HCT116 (cell line): ENCODE measurements at regions not wholly inside any gene's neighbourhood (a gene's known extent, or its start where the extent isn't known, plus 50 kb on each side); places are given as distances from the start of the nearest gene placed in this dataset.

Experiments
- ATAC-seq: fragments of 200-7000 bp; cut with Tn5 transposase; 2 replicates; pipeline ENCODE4 v1.9.1; 2020; ENCODE audit warnings: mild to moderate bottlenecking, moderate library complexity
- BruUV-seq: library from RNA; stranded (reverse); fragments of 400-500 nt; replicated peaks from 2 replicates; lab custom pipeline; 2021; lab: Mats Ljungman, UMichigan
- CTCF ChIA-PET: fragments of 300-600 bp; sonication (Branson Sonifier 250); formaldehyde crosslinking; loops from one replicate; lab custom pipeline; 2021; ENCODE audit warnings: antibody characterized with exemption; lab: Charles Lee
- POLR2A ChIA-PET: fragments of 300-600, 350-600 bp; sonication (Branson Sonifier 250); formaldehyde crosslinking; loops from one replicate; lab custom pipeline; 2021; ENCODE audit warnings: antibody characterized with exemption; lab: Charles Lee
- RAD21 ChIA-PET, 2 experiments: fragments of 300-600 bp; sonication (Branson Sonifier 250); formaldehyde crosslinking; loops; one replicate each; lab custom pipeline; 2023; ENCODE audit warnings: low total read pairs in 2 of 2; ENCODE audit not compliant: uncharacterized antibody in 2 of 2, unreplicated experiment in 2 of 2, low non-redundant PET in 1 of 2; lab: Charles Lee
- DNase-seq: peaks from one replicate; pipeline ENCODE4 v3.0.0-alpha.2; 2010; ENCODE audit warnings: low read depth, low spot score
- H2AFZ ChIP-seq: fragments of 200-600 bp; shearing (Covaris generic), sonication (generic); 2 replicates; pipeline ENCODE4 v1.6.1; 2017; ENCODE audit warnings: low read depth, mixed run types, mixed read lengths, antibody characterized with exemption, low read length; ENCODE audit not compliant: poor library complexity, severe bottlenecking
- H3K27ac ChIP-seq: 2 replicates; pipeline ENCODE4 v1.5.1; 2012; ENCODE audit warnings: low read depth, low read length
- H3K27me3 ChIP-seq: fragments of 200-600 bp; sonication (generic); 2 replicates; pipeline ENCODE4 v1.6.1; 2016; ENCODE audit warnings: mixed run types, low read length, mixed read lengths; ENCODE audit not compliant: insufficient read depth
- H3K36me3 ChIP-seq, 2 experiments: fragments of 200-500 bp in 1 of 2; fragments of 200-600 bp in 1 of 2; sonication (Bioruptor generic) in 1 of 2; sonication (generic) in 1 of 2; 2 replicates each; pipeline versions ENCODE4 v1.5.1 to v1.6.1; 2014 to 2016; ENCODE audit warnings: low read length in 2 of 2, inconsistent platforms in 1 of 2, mixed read lengths in 1 of 2, mixed run types in 1 of 2; ENCODE audit not compliant: insufficient read depth in 2 of 2, control insufficient read depth in 1 of 2
- H3K4me1 ChIP-seq, 2 experiments: fragments of 200-600 bp in 1 of 2; sonication (generic) in 1 of 2; 2 replicates each; pipeline versions ENCODE4 v1.5.1 to v1.6.1; 2012 to 2017; ENCODE audit warnings: low read length in 2 of 2, inconsistent platforms in 1 of 2, mild to moderate bottlenecking in 1 of 2, mixed read lengths in 1 of 2, mixed run types in 1 of 2, moderate library complexity in 1 of 2; ENCODE audit not compliant: insufficient read depth in 2 of 2, control insufficient read depth in 1 of 2
- H3K4me2 ChIP-seq: fragments of 200-600 bp; sonication (generic); 2 replicates; pipeline ENCODE4 v1.6.1; 2017; ENCODE audit warnings: mixed run types, low read length, mixed read lengths
- H3K4me3 ChIP-seq, 2 experiments: fragments of 200-600 bp in 1 of 2; sonication (generic) in 1 of 2; replicated peaks in 1 of 2; 2 replicates each; pipeline ENCODE4 v1.5.1; 2011 to 2016; ENCODE audit warnings: low read length in 2 of 2, control low read depth in 1 of 2, low read depth in 1 of 2, mild to moderate bottlenecking in 1 of 2, mixed read lengths in 1 of 2, mixed run types in 1 of 2
- H3K79me2 ChIP-seq: fragments of 200-600 bp; sonication (generic); 2 replicates; pipeline ENCODE4 v1.6.1; 2017; ENCODE audit warnings: mild to moderate bottlenecking, mixed run types, low read length, moderate library complexity, mixed read lengths; ENCODE audit not compliant: insufficient read depth
- H3K9ac ChIP-seq: fragments of 200-600 bp; sonication (generic); 2 replicates; pipeline ENCODE4 v1.6.1; 2016; ENCODE audit warnings: low read length, mixed read lengths
- H3K9me2 ChIP-seq: fragments of 200-600 bp; sonication (generic), shearing (Covaris generic); 2 replicates; pipeline ENCODE4 v1.6.1; 2017; ENCODE audit warnings: mixed run types, mild to moderate bottlenecking, moderate library complexity; ENCODE audit not compliant: insufficient read depth
- H3K9me3 ChIP-seq, 2 experiments: fragments of 200-500 bp in 1 of 2; fragments of 200-600 bp in 1 of 2; sonication (Bioruptor generic) in 1 of 2; sonication (generic) in 1 of 2; 2 replicates each; pipeline ENCODE4 v1.6.1; 2014 to 2017; ENCODE audit warnings: low read length in 2 of 2, mixed read lengths in 2 of 2, inconsistent platforms in 1 of 2, low read depth in 1 of 2, mild to moderate bottlenecking in 1 of 2, mixed run types in 1 of 2, moderate library complexity in 1 of 2; ENCODE audit not compliant: control insufficient read depth in 1 of 2, insufficient read depth in 1 of 2
- H4K20me1 ChIP-seq: fragments of 200-600 bp; sonication (generic), shearing (Covaris generic); 2 replicates; pipeline ENCODE4 v1.6.1; 2017; ENCODE audit warnings: mixed run types, mild to moderate bottlenecking, moderate library complexity; ENCODE audit not compliant: insufficient read depth
- ATF3 ChIP-seq: IDR thresholded peaks from 2 replicates; pipeline ENCODE4 v1.6.1; 2012
- CBX3 ChIP-seq: IDR thresholded peaks from 2 replicates; pipeline ENCODE4 v1.6.1; 2012; ENCODE audit warnings: low read depth
- CTCF ChIP-seq, 3 experiments: fragments of 200-600 bp in 1 of 3; sonication (generic) in 1 of 3; IDR thresholded peaks in 2 of 3; conservative IDR thresholded peaks in 1 of 3; 2 replicates each; pipeline ENCODE4 v1.5.1; 2012 to 2017; ENCODE audit warnings: low read depth in 2 of 3, low read length in 2 of 3, antibody characterized with exemption in 1 of 3, borderline replicate concordance in 1 of 3, control low read depth in 1 of 3, mild to moderate bottlenecking in 1 of 3, mixed read lengths in 1 of 3, mixed run types in 1 of 3, moderate library complexity in 1 of 3; ENCODE audit not compliant: insufficient read depth in 1 of 3
- EGR1 ChIP-seq: IDR thresholded peaks from 2 replicates; pipeline ENCODE4 v1.6.1; 2012; ENCODE audit warnings: low read depth
- ELF1 ChIP-seq: IDR thresholded peaks from 2 replicates; pipeline ENCODE4 v1.6.1; 2012; ENCODE audit warnings: low read depth, borderline replicate concordance
- EZH2 ChIP-seq: fragments of 200-600 bp; sonication (generic); IDR thresholded peaks from 2 replicates; pipeline ENCODE4 v1.6.1; 2017; ENCODE audit warnings: antibody characterized with exemption, mixed run types
- EZH2phosphoT487 ChIP-seq: fragments of 200-600 bp; IDR thresholded peaks from 2 replicates; pipeline ENCODE4 v1.6.1; 2018; ENCODE audit warnings: antibody characterized with exemption, borderline replicate concordance
- JUND ChIP-seq: IDR thresholded peaks from 2 replicates; pipeline ENCODE4 v1.6.1; 2012
- MAX ChIP-seq: IDR thresholded peaks from 2 replicates; pipeline ENCODE4 v1.6.1; 2012
- POLR2AphosphoS5 ChIP-seq: IDR thresholded peaks from 2 replicates; pipeline ENCODE4 v1.6.1; 2011; ENCODE audit warnings: mild to moderate bottlenecking, low read depth, low read length, moderate library complexity
- RAD21 ChIP-seq: IDR thresholded peaks from 2 replicates; pipeline ENCODE4 v1.6.1; 2012; ENCODE audit warnings: low read depth, mild to moderate bottlenecking
- REST ChIP-seq: IDR thresholded peaks from 2 replicates; pipeline ENCODE4 v1.6.1; 2012; ENCODE audit warnings: low read depth
- SIN3A ChIP-seq: IDR thresholded peaks from 2 replicates; pipeline ENCODE4 v1.6.1; 2012; ENCODE audit warnings: low read depth
- SP1 ChIP-seq: IDR thresholded peaks from 2 replicates; pipeline ENCODE4 v1.6.1; 2012; ENCODE audit warnings: low read depth
- SRF ChIP-seq: IDR thresholded peaks from 2 replicates; pipeline ENCODE4 v1.6.1; 2012; ENCODE audit warnings: low read depth
- TCF7L2 ChIP-seq: IDR thresholded peaks from 2 replicates; pipeline ENCODE4 v1.7.0; 2011; ENCODE audit warnings: borderline replicate concordance, inconsistent platforms; ENCODE audit not compliant: insufficient read depth, insufficient read length; ENCODE audit errors: extremely low read depth
- ZBTB33 ChIP-seq: IDR thresholded peaks from 2 replicates; pipeline ENCODE4 v1.6.1; 2011; ENCODE audit warnings: mild to moderate bottlenecking, low read length, moderate library complexity; ENCODE audit not compliant: insufficient replicate concordance; ENCODE audit errors: extremely low read depth
- ZNF274 ChIP-seq: fragments of 200-500 bp; sonication (Bioruptor generic); IDR thresholded peaks from 2 replicates; pipeline ENCODE4 v1.6.1; 2014; ENCODE audit warnings: mild to moderate bottlenecking, low read depth, low read length, inconsistent platforms
- intact Hi-C: fragments of 100-400 bp; cut with micrococcal nuclease; formaldehyde crosslinking; loops from 2 replicates; pipeline ENCODE4 v1.10.0; 2022

- Histone ChIP-seq H3K4me3 (no peak overlapping the region), H3K4me2 (no peak overlapping the region), H2AFZ (no peak overlapping the region), H3K27ac (no peak overlapping the region), H3K4me1 (no peaks in the 10 kb centered on the region), H3K9ac (no peak overlapping the region), H3K9me3 (no peaks in the 10 kb centered on the region), H3K36me3 (no peaks in the 10 kb centered on the region), H3K27me3 (peaks cover 32% of the 10 kb centered on the region; the same call in 1 of the 2 replicates), H3K79me2 (no peaks in the 10 kb centered on the region), H4K20me1 (no peaks in the 10 kb centered on the region), H3K9me2 (no peaks in the 10 kb centered on the region)
- CTCF ChIA-PET, result no interaction called here
- intact Hi-C loops, result no loop called here
- POLR2A ChIA-PET, result no interaction called here
- DNase-seq (no peak), ATAC-seq (no peak)
- RAD21 ChIA-PET, result no interaction called here
- no TSS peak for BruUV-seq
- TF ChIP-seq ZBTB33 (no peak), CTCF (IDR thresholded peaks at IDR 0.05 in 2 of 3, conservative IDR thresholded peaks at IDR 0.05 in 1 of 3; ENCODE audit: borderline replicate concordance in 1 of 3, insufficient read depth in 1 of 3, low read depth in 2 of 3, low read length in 2 of 3) (no peak), ATF3 (no peak), REST (no peak), RAD21 (no peak), JUND (no peak), POLR2AphosphoS5 (no peak), EZH2 (no peak), ZNF274 (no peak), SP1 (no peak), EGR1 (no peak), CBX3 (no peak), SRF (no peak), TCF7L2 (no peak), ELF1 (no peak), EZH2phosphoT487 (no peak), SIN3A (no peak), MAX (no peak)
Measured at GRCh38 chr3:59663076-59663850, 613.4 kb upstream of the CFAP20DC start.
